GM20000 (cell line): ENCODE measurements at regions not wholly inside any gene's neighbourhood (a gene's known extent, or its start where the extent isn't known, plus 50 kb on each side); places are given as distances from the start of the nearest gene placed in this dataset.

ENCODE experiments used
- DNase-seq: peaks from one replicate; pipeline ENCODE4 v3.0.0; 2012; ENCODE audit warnings: low spot score
- TF ChIP-seq, protein P1 (sequence below): IDR thresholded peaks from 2 replicates; pipeline ENCODE4 v1.5.1; 2012; ENCODE audit warnings: mild to moderate bottlenecking, control low read depth; ENCODE audit errors: extremely low read depth, missing control alignments

DNA sequence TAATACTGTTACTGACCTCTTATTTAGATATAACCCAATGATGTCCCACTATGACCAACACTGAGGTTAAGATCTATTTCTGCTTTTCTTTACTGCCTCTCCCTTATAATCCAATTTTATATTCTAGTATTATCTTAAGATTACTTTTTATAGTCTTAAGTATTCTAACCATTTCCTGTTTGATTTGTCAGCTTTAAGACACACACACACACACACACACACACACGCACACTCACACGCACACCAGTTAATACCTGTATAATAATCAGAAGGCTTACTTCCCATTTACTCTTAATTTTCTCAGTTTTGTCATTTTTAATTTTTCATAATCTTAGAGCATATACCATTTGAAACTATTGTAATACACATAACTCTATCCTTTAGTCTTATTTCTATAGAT is 226.0 kb upstream of the C11orf87 start:
- TF ChIP-seq, protein P1, sequence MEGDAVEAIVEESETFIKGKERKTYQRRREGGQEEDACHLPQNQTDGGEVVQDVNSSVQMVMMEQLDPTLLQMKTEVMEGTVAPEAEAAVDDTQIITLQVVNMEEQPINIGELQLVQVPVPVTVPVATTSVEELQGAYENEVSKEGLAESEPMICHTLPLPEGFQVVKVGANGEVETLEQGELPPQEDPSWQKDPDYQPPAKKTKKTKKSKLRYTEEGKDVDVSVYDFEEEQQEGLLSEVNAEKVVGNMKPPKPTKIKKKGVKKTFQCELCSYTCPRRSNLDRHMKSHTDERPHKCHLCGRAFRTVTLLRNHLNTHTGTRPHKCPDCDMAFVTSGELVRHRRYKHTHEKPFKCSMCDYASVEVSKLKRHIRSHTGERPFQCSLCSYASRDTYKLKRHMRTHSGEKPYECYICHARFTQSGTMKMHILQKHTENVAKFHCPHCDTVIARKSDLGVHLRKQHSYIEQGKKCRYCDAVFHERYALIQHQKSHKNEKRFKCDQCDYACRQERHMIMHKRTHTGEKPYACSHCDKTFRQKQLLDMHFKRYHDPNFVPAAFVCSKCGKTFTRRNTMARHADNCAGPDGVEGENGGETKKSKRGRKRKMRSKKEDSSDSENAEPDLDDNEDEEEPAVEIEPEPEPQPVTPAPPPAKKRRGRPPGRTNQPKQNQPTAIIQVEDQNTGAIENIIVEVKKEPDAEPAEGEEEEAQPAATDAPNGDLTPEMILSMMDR, result no peak
- no peak for DNase-seq

- TF ChIP-seq, protein P1, result no peak
- DNase-seq, result no peak
Observed at GRCh38 chr11:109197656-109198055, 224.3 kb upstream of the C11orf87 start.

DNA sequence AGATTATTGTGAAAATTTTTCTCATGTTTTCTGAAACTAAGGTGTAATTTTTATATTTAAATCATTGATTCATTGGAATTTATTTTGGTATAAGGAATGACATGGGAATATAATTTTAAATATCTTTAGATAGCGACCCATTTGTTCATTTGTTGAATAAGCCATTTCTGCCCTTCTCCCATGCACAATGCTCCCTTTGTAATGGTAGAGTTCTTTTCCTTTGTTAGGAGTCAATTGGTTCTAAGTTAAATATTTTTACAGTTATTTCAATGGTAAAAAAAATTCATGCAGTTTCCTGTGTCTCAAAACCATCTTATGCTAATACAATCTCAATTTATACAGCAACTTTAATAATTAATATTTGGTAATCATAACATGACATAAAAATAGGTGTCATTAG is 218.8 kb upstream of the C11orf87 start:
- no peak for DNase-seq
- TF ChIP-seq, protein P1, result no peak

DNA sequence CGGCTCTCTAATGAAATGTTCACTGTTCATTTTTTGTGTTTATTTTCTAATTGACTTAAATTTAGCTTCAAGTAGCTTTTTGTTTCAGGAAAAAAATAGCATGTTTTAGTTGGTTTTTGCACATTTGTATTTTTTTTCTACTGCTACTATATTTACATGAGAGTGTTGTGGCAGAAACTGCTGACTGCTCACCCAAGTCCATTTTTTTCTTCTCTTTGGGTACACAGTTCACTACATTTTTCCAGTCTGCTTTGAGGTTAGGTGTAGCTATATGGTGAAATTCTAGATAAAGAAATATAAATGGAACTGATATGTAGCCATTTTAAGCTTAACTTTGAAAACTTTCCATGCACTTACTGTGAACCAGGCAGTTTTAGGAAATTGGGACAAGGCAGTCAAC is 216.7 kb upstream of the C11orf87 start:
- TF ChIP-seq, protein P1, result no peak
- no peak for DNase-seq

DNA sequence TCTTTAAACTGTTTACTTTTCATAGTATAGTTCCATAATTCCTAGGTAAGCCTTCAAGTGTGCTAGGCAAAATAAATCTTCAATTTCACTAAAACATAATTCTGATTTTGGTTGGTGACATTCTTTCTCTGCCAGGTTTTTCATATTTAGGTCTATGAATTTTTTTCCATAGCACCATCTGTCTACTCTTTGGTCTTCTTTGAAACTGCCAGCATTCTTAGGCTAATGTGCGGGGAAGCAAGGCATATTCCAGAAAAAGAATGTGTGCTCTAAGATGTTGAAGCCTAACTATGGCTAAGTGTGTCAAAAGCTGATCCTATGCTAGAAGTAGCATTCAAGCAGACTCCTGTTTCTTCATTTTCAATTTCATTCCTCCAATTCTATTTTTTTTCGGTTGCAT is 213.9 kb upstream of the C11orf87 start:
- TF ChIP-seq, protein P1, result no peak
- DNase-seq, result no peak

DNA sequence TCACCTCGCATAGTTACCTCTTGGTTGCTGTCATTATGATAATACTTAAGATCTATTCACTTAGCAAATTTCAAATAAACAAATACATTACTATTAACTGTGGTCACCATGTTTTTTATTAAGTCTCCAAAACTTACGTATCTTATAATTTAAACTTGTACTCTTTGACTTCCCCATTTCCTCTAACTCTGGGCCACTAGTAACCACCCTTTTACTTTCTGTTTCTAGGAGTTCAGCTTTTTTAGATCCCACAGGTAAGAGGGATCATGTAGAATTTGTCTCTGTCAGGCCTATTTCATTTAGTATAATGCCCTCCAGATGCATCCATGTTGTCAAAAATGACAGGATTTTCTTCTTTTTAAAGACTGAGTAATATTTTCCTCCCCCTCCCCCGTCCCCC is 212.4 kb upstream of the C11orf87 start:
- TF ChIP-seq, protein P1, result no peak
- DNase-seq, result no peak

DNA sequence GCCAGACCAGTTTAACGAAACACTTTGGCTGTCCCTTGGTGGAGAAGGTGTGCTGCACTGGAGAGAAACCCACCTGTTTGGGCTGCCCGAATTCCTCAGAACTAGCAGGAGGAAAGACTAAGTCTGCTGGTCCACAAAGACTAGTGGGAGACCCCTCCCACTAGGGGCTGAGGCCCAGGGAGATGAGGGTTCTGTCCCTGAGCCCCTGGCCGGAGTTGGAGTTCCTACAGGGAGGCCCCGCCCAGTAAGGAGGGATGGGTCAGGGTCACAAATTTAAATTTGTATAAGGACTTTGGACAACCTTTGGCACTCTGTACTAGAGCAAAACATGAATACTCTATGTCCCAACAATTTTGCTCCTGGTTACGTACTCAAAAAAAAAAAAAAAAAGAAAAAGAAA is 200.8 kb upstream of the C11orf87 start:
- TF ChIP-seq, protein P1, result no peak
- no peak for DNase-seq
